ENCODE measurements at regions not wholly inside any gene's neighbourhood (a gene's known extent, or its start where the extent isn't known, plus 50 kb on each side); places are given as distances from the start of the nearest gene placed in this dataset.
"Not testable (repeated sequence)": the region's sequence is repeated elsewhere in the genome, so short reads cannot be mapped to it uniquely, and the experiment has no call there.

DNA sequence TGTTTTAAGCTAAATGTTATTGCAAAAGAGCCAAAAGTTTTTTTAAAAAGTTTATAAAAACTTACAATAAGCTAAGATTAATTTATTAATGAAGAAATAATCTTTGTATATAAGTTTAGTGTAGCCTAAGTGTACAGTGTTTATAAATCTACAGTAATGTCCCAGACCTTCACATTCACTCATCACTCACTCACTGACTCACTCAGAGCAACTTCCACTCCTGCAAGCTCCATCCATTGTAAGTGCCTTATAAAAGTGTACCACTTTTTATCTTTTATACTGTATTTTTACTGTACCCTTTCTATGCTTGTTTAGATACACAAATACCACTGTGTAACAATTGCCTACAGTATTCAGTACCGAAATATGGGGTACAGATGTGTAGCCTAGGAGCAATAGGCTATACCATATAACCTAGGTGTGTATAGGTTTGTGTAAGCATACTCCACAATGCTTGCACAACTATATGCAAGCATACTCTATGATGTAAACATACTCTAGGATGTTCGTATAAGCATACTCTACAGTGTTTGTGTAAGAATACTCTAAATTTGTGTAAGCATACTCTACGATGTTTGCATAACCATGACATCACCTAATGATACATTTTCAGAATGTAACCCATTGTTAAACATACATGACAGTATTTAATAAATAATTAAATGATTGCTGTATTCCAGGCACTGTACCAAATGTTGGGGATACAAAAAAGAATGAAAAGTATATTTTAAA, 953.0 kb downstream of the KCNA4 start:
- no peak for TF ChIP-seq POLR2AphosphoS5 (IDR thresholded peaks at IDR 0.05; ENCODE audit: low read depth)
- TF ChIP-seq, protein P1, sequence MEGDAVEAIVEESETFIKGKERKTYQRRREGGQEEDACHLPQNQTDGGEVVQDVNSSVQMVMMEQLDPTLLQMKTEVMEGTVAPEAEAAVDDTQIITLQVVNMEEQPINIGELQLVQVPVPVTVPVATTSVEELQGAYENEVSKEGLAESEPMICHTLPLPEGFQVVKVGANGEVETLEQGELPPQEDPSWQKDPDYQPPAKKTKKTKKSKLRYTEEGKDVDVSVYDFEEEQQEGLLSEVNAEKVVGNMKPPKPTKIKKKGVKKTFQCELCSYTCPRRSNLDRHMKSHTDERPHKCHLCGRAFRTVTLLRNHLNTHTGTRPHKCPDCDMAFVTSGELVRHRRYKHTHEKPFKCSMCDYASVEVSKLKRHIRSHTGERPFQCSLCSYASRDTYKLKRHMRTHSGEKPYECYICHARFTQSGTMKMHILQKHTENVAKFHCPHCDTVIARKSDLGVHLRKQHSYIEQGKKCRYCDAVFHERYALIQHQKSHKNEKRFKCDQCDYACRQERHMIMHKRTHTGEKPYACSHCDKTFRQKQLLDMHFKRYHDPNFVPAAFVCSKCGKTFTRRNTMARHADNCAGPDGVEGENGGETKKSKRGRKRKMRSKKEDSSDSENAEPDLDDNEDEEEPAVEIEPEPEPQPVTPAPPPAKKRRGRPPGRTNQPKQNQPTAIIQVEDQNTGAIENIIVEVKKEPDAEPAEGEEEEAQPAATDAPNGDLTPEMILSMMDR (IDR thresholded peaks at IDR 0.05; ENCODE audit: insufficient read depth, low read length) = no peak
- no peak for TF ChIP-seq SPI1 (IDR thresholded peaks at IDR 0.05; ENCODE audit: borderline replicate concordance, low read depth)
- TF ChIP-seq, protein P2, sequence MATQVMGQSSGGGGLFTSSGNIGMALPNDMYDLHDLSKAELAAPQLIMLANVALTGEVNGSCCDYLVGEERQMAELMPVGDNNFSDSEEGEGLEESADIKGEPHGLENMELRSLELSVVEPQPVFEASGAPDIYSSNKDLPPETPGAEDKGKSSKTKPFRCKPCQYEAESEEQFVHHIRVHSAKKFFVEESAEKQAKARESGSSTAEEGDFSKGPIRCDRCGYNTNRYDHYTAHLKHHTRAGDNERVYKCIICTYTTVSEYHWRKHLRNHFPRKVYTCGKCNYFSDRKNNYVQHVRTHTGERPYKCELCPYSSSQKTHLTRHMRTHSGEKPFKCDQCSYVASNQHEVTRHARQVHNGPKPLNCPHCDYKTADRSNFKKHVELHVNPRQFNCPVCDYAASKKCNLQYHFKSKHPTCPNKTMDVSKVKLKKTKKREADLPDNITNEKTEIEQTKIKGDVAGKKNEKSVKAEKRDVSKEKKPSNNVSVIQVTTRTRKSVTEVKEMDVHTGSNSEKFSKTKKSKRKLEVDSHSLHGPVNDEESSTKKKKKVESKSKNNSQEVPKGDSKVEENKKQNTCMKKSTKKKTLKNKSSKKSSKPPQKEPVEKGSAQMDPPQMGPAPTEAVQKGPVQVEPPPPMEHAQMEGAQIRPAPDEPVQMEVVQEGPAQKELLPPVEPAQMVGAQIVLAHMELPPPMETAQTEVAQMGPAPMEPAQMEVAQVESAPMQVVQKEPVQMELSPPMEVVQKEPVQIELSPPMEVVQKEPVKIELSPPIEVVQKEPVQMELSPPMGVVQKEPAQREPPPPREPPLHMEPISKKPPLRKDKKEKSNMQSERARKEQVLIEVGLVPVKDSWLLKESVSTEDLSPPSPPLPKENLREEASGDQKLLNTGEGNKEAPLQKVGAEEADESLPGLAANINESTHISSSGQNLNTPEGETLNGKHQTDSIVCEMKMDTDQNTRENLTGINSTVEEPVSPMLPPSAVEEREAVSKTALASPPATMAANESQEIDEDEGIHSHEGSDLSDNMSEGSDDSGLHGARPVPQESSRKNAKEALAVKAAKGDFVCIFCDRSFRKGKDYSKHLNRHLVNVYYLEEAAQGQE (IDR thresholded peaks at IDR 0.05; ENCODE audit: insufficient replicate concordance, low read depth) = no peak
- TF ChIP-seq GABPA (IDR thresholded peaks at IDR 0.05; ENCODE audit: low read depth) = no peak
- Histone ChIP-seq H3K4me3 (replicated peaks; ENCODE audit: insufficient read depth, low read length) (no peak overlapping the region), H3K27ac (replicated peaks) (no peak overlapping the region), H3K27me3 (ENCODE audit: insufficient read depth, poor library complexity, severe bottlenecking) (no peaks in the 10 kb centered on the region)
- no peak for DNase-seq (ENCODE audit: low read depth in 1 of 2, low spot score in 1 of 2)

DNA sequence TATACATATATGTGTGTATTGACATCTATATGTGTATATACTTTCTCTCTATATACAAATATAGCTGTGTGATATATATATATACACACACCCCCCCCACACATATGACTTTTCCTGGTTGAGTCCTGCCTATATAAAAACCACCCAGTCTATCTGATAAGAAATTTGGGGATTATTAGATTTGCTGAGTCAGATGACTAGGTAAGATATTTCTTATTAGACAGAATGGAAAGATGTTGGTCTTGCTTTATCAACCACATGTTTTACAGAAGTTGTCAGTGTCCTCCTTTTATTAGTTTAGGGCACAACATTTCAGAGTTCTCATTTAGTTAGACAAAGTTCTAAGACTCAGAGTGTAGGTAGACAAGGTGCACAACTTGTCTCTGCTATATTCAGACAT, 953.3 kb downstream of the METTL15 start:
- TF ChIP-seq GABPA (IDR thresholded peaks at IDR 0.05; ENCODE audit: low read depth) (no peak), SPI1 (IDR thresholded peaks at IDR 0.05; ENCODE audit: borderline replicate concordance, low read depth) (no peak), POLR2AphosphoS5 (IDR thresholded peaks at IDR 0.05; ENCODE audit: low read depth) (no peak)
- TF ChIP-seq, protein P1 (IDR thresholded peaks at IDR 0.05; ENCODE audit: insufficient read depth, low read length) = no peak
- TF ChIP-seq, protein P2 (IDR thresholded peaks at IDR 0.05; ENCODE audit: insufficient replicate concordance, low read depth) = no peak
- H3K27me3 ChIP-seq (ENCODE audit: insufficient read depth, poor library complexity, severe bottlenecking) = no peaks in the 10 kb centered on the region
- DNase-seq (ENCODE audit: low read depth in 1 of 2, low spot score in 1 of 2) = no peak
- H3K27ac ChIP-seq (replicated peaks) = no peak overlapping the region
- H3K4me3 ChIP-seq (replicated peaks; ENCODE audit: insufficient read depth, low read length) = no peak overlapping the region

DNA sequence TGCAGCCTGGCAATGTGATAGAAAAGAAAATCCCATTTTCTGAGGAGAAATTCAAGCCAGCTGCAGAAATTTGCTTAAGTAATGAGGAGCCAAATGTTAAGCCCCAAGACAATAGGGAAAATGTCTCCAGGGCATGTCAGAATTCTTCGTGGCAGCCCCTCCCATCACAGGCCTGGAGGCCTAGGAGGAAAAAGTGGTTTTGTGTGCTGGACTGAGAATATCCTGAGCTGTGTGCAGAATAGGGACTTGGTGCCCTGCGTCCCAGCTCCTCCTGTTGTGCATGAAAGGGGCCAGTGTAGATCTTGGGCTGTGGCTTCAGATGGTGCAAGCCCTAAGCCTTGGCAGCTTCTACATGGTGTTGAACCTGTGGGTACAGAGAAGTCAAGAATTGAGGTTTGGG, 948.3 kb downstream of the METTL15 start:
- not testable (repeated sequence) for H3K27ac ChIP-seq (replicated peaks); H3K4me3 ChIP-seq (replicated peaks; ENCODE audit: insufficient read depth, low read length); H3K27me3 ChIP-seq (ENCODE audit: insufficient read depth, poor library complexity, severe bottlenecking); DNase-seq (ENCODE audit: low read depth in 1 of 2, low spot score in 1 of 2)

DNA sequence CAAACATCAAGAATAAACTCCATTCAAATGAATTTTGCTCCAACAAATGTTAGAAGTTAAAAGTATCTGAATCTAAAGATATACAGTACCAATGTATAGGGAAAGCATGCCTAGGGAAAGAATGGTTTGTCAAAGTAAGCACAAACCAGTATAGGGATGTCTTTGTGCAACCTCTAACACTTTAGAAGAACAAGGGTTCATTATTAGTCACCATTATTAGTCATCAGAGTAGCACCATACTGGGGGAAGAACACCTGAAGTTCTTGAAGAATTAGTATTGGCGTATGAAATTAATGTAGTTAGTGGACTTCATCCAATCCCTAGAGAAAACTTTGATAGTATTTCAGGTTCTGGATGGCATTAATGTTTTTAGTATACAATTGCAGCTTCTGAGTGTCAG, 943.7 kb downstream of the METTL15 start:
- H3K27ac ChIP-seq (replicated peaks) = no peak overlapping the region
- H3K4me3 ChIP-seq (replicated peaks; ENCODE audit: insufficient read depth, low read length) = no peak overlapping the region
- TF ChIP-seq POLR2AphosphoS5 (IDR thresholded peaks at IDR 0.05; ENCODE audit: low read depth) (no peak), SPI1 (IDR thresholded peaks at IDR 0.05; ENCODE audit: borderline replicate concordance, low read depth) (no peak), GABPA (IDR thresholded peaks at IDR 0.05; ENCODE audit: low read depth) (no peak)
- TF ChIP-seq, protein P2 (IDR thresholded peaks at IDR 0.05; ENCODE audit: insufficient replicate concordance, low read depth) = no peak
- TF ChIP-seq, protein P1 (IDR thresholded peaks at IDR 0.05; ENCODE audit: insufficient read depth, low read length) = no peak
- DNase-seq (ENCODE audit: low read depth in 1 of 2, low spot score in 1 of 2) = no peak
- H3K27me3 ChIP-seq (ENCODE audit: insufficient read depth, poor library complexity, severe bottlenecking) = no peaks in the 10 kb centered on the region

DNA sequence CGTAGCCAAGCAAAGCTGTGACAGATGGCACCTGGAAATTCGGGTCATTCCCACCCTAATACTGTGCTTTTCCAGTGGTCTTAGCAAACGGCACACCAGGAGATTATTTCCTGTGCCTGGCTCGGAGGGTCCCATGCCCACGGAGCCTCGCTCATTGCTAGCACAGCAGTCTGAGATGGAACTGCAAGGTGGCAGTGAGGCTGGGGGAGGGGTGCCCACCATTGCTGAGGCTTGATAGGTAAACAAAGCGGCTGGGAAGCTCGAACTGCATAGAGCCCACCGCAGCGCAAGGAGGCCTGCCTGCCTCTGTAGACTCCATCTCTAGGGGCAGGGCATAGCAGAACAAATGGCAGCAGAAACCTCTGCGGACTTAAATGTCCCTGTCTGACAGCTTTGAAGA, 942.8 kb downstream of the METTL15 start:
- DNase-seq (ENCODE audit: low read depth in 1 of 2, low spot score in 1 of 2); H3K27me3 ChIP-seq (ENCODE audit: insufficient read depth, poor library complexity, severe bottlenecking); H3K27ac ChIP-seq (replicated peaks); H3K4me3 ChIP-seq (replicated peaks; ENCODE audit: insufficient read depth, low read length): not testable (repeated sequence)

Data from HL-60 (cell line).